ENCODE measurements at regions not wholly inside any gene's neighbourhood (a gene's known extent, or its start where the extent isn't known, plus 50 kb on each side); places are given as distances from the start of the nearest gene placed in this dataset.

- no peak for DNase-seq
- Mint-ChIP-seq H3K4me3 (no peak overlapping the region), H3K4me1 (ENCODE audit: low read depth) (no peaks in the 10 kb centered on the region), H3K27me3 (ENCODE audit: low read depth) (no peaks in the 10 kb centered on the region), H3K9me3 (no peaks in the 10 kb centered on the region), H3K36me3 (ENCODE audit: low read depth) (no peaks in the 10 kb centered on the region), H3K27ac (no peak overlapping the region)
- intact Hi-C loops (cut with micrococcal nuclease), result no loop called here
- CTCF ChIA-PET, result no interaction called here
Observed at GRCh38 chr2:129759472-129760010, 219.9 kb upstream of the RAB6C start.

GRCh38 chr2:129760669-129761068 is 218.8 kb upstream of the RAB6C start:
- no peak overlapping the region for H3K4me3 Mint-ChIP-seq
- H3K9me3 Mint-ChIP-seq, result no peaks in the 10 kb centered on the region
- CTCF ChIA-PET, result no interaction called here
- intact Hi-C loops (cut with micrococcal nuclease), result no loop called here
- no peak for DNase-seq
- no peaks in the 10 kb centered on the region for H3K36me3 Mint-ChIP-seq (ENCODE audit: low read depth)
- no peak overlapping the region for H3K27ac Mint-ChIP-seq
- H3K27me3 Mint-ChIP-seq (ENCODE audit: low read depth), result peaks cover under 1% of the 10 kb centered on the region
- H3K4me1 Mint-ChIP-seq (ENCODE audit: low read depth), result no peaks in the 10 kb centered on the region

GRCh38 chr2:129761569-129762021 is 217.9 kb upstream of the RAB6C start:
- Mint-ChIP-seq H3K36me3 (ENCODE audit: low read depth) (no peaks in the 10 kb centered on the region), H3K27ac (no peak overlapping the region), H3K4me3 (no peak overlapping the region), H3K4me1 (ENCODE audit: low read depth) (no peaks in the 10 kb centered on the region), H3K27me3 (ENCODE audit: low read depth) (peaks cover 5% of the 10 kb centered on the region), H3K9me3 (no peaks in the 10 kb centered on the region)
- DNase-seq, result no peak
- CTCF ChIA-PET, result no interaction called here
- intact Hi-C loops (cut with micrococcal nuclease), result no loop called here

GRCh38 chr2:129762386-129763189 is 216.9 kb upstream of the RAB6C start:
- H3K27me3 Mint-ChIP-seq (ENCODE audit: low read depth), result peaks cover 5% of the 10 kb centered on the region
- no peaks in the 10 kb centered on the region for H3K4me1 Mint-ChIP-seq (ENCODE audit: low read depth)
- no peaks in the 10 kb centered on the region for H3K36me3 Mint-ChIP-seq (ENCODE audit: low read depth)
- CTCF ChIA-PET, result no interaction called here
- no peak overlapping the region for H3K4me3 Mint-ChIP-seq
- DNase-seq, result no peak
- H3K27ac Mint-ChIP-seq, result no peak overlapping the region
- no peaks in the 10 kb centered on the region for H3K9me3 Mint-ChIP-seq
- intact Hi-C loops (cut with micrococcal nuclease), result no loop called here

- Mint-ChIP-seq H3K4me1 (ENCODE audit: low read depth) (no peaks in the 10 kb centered on the region), H3K36me3 (ENCODE audit: low read depth) (no peaks in the 10 kb centered on the region), H3K27me3 (ENCODE audit: low read depth) (peaks cover 5% of the 10 kb centered on the region), H3K9me3 (no peaks in the 10 kb centered on the region), H3K4me3 (no peak overlapping the region), H3K27ac (no peak overlapping the region)
- CTCF ChIA-PET, result no interaction called here
- no peak for DNase-seq
- intact Hi-C loops (cut with micrococcal nuclease), result no loop called here
Observed at GRCh38 chr2:129763190-129763846, 216.1 kb upstream of the RAB6C start.

- no peak for DNase-seq
- Mint-ChIP-seq H3K36me3 (ENCODE audit: low read depth) (no peaks in the 10 kb centered on the region), H3K27ac (no peak overlapping the region), H3K4me1 (ENCODE audit: low read depth) (no peaks in the 10 kb centered on the region), H3K9me3 (no peaks in the 10 kb centered on the region), H3K4me3 (no peak overlapping the region), H3K27me3 (ENCODE audit: low read depth) (peaks cover 5% of the 10 kb centered on the region)
- CTCF ChIA-PET, result no interaction called here
- intact Hi-C loops (cut with micrococcal nuclease), result no loop called here
Observed at GRCh38 chr2:129763966-129764365, 215.5 kb upstream of the RAB6C start.

GRCh38 chr2:129764376-129765325 is 214.8 kb upstream of the RAB6C start:
- no peak overlapping the region for H3K4me3 Mint-ChIP-seq
- no peaks in the 10 kb centered on the region for H3K36me3 Mint-ChIP-seq (ENCODE audit: low read depth)
- CTCF ChIA-PET, result no interaction called here
- no peak for DNase-seq
- no peaks in the 10 kb centered on the region for H3K9me3 Mint-ChIP-seq
- H3K4me1 Mint-ChIP-seq (ENCODE audit: low read depth), result no peaks in the 10 kb centered on the region
- intact Hi-C loops (cut with micrococcal nuclease), result no loop called here
- peaks cover 5% of the 10 kb centered on the region for H3K27me3 Mint-ChIP-seq (ENCODE audit: low read depth)
- H3K27ac Mint-ChIP-seq, result no peak overlapping the region

GRCh38 chr2:129765326-129765677 is 214.2 kb upstream of the RAB6C start:
- H3K36me3 Mint-ChIP-seq (ENCODE audit: low read depth), result no peaks in the 10 kb centered on the region
- no peak overlapping the region for H3K4me3 Mint-ChIP-seq
- no peaks in the 10 kb centered on the region for H3K9me3 Mint-ChIP-seq
- intact Hi-C loops (cut with micrococcal nuclease), result no loop called here
- no peak overlapping the region for H3K27ac Mint-ChIP-seq
- peaks cover 5% of the 10 kb centered on the region for H3K27me3 Mint-ChIP-seq (ENCODE audit: low read depth)
- CTCF ChIA-PET, result no interaction called here
- no peak for DNase-seq
- no peaks in the 10 kb centered on the region for H3K4me1 Mint-ChIP-seq (ENCODE audit: low read depth)

- Mint-ChIP-seq H3K4me1 (ENCODE audit: low read depth) (no peaks in the 10 kb centered on the region), H3K36me3 (ENCODE audit: low read depth) (no peaks in the 10 kb centered on the region), H3K4me3 (no peak overlapping the region), H3K27me3 (ENCODE audit: low read depth) (peaks cover 5% of the 10 kb centered on the region), H3K9me3 (no peaks in the 10 kb centered on the region), H3K27ac (no peak overlapping the region)
- CTCF ChIA-PET, result interaction anchor here (0.6 kb wide), 1 partner anchor 17 kb away, joined by 3 read pairs; no protein-coding TSS in a partner anchor
- intact Hi-C loops (cut with micrococcal nuclease), result no loop called here
- no peak for DNase-seq
Observed at GRCh38 chr2:129765678-129766351, 213.7 kb upstream of the RAB6C start.

GRCh38 chr2:129766374-129766993 is 213.0 kb upstream of the RAB6C start:
- Mint-ChIP-seq H3K4me1 (ENCODE audit: low read depth) (no peaks in the 10 kb centered on the region), H3K4me3 (no peak overlapping the region), H3K9me3 (no peaks in the 10 kb centered on the region), H3K27me3 (ENCODE audit: low read depth) (peaks cover 5% of the 10 kb centered on the region), H3K36me3 (ENCODE audit: low read depth) (no peaks in the 10 kb centered on the region), H3K27ac (no peak overlapping the region)
- DNase-seq, result no peak
- intact Hi-C loops (cut with micrococcal nuclease), result no loop called here
- CTCF ChIA-PET, result interaction anchor here (0.6 kb wide), 1 partner anchor 17 kb away, joined by 3 read pairs; no protein-coding TSS in a partner anchor

- no peaks in the 10 kb centered on the region for H3K36me3 Mint-ChIP-seq (ENCODE audit: low read depth)
- no peak overlapping the region for H3K4me3 Mint-ChIP-seq
- H3K27ac Mint-ChIP-seq, result no peak overlapping the region
- DNase-seq, result no peak
- peaks cover under 1% of the 10 kb centered on the region for H3K9me3 Mint-ChIP-seq
- intact Hi-C loops (cut with micrococcal nuclease), result no loop called here
- no peaks in the 10 kb centered on the region for H3K4me1 Mint-ChIP-seq (ENCODE audit: low read depth)
- CTCF ChIA-PET, result no interaction called here
- H3K27me3 Mint-ChIP-seq (ENCODE audit: low read depth), result peaks cover 5% of the 10 kb centered on the region
Observed at GRCh38 chr2:129767346-129768035, 212.0 kb upstream of the RAB6C start.

Measured in activated naive CD4-positive, alpha-beta T cell treated with anti-CD3 and anti-CD28 coated beads for 36 hours (primary cell).